ENCODE measurements at regions not wholly inside any gene's neighbourhood (a gene's known extent, or its start where the extent isn't known, plus 50 kb on each side); places are given as distances from the start of the nearest gene placed in this dataset.

DNA sequence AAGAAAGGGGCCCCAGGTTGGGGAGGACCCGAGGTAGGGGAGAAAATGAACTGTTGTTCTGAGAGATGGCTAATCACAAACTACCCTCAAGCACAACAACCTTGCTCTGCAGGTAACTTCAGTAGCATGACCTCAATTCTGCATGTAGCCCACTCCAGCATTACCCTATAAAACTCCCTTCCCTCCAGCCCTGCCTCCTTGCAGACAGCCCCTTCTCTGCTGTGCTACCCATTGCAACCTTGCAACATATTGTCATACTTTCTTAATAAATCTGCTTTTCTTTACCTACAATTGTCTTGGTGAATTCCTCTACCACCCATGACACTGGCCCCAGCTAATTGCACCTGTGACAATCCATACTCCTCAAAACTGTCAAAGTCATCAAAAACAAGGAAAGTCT is 428.9 kb downstream of the MATN1 start:
- H3K4me3 ChIP-seq = no peak overlapping the region
- H3K27ac ChIP-seq = no peak overlapping the region
- H3K4me1 ChIP-seq = no peaks in the 10 kb centered on the region
- TF ChIP-seq EZH2 (IDR thresholded peaks at IDR 0.05) = no peak
- H3K4me2 ChIP-seq = no peak overlapping the region
- H2AFZ ChIP-seq (replicated peaks) = no peak overlapping the region
- peaks cover 4% of the 10 kb centered on the region for H3K9me3 ChIP-seq (ENCODE audit: low read depth)
- Mint-ChIP-seq H3K4me3 (no peak overlapping the region), H3K9me3 (peaks cover 17% of the 10 kb centered on the region), H3K36me3 (no peaks in the 10 kb centered on the region), H3K4me1 (no peaks in the 10 kb centered on the region), H3K27ac (no peak overlapping the region), H3K27me3 (ENCODE audit: insufficient read depth, low read depth) (peaks cover 5% of the 10 kb centered on the region)
- H3K9ac ChIP-seq = no peak overlapping the region
- no peak for DNase-seq (ENCODE audit: low spot score)
- no peaks in the 10 kb centered on the region for H4K20me1 ChIP-seq (ENCODE audit: low read depth)
- no peaks in the 10 kb centered on the region for H3K27me3 ChIP-seq
- no peaks in the 10 kb centered on the region for H3F3A ChIP-seq (ENCODE audit: low read depth)
- no peaks in the 10 kb centered on the region for H3K79me2 ChIP-seq (ENCODE audit: low read depth)
- no peaks in the 10 kb centered on the region for H3K36me3 ChIP-seq

DNA sequence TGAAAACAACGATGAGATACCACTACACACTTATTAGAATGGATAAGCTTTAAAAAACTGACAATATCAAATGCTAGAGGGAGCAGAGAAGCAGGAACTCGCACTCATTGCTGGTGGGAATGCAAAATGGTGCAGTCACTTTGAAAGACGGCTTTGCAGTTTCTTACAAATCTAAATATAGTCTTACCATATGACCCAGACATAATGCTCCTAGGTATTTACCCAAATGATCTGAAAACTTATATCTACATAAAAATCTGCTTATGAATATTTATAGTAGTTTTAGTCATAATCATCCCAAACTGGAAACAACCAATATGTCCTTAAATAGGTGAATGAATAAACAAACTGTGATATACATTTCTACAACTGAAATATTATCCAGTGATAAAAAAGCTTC is 430.9 kb downstream of the MATN1 start:
- Mint-ChIP-seq H3K36me3 (no peaks in the 10 kb centered on the region), H3K27ac (no peak overlapping the region), H3K9me3 (peaks cover 14% of the 10 kb centered on the region), H3K4me1 (no peaks in the 10 kb centered on the region), H3K27me3 (ENCODE audit: insufficient read depth, low read depth) (peaks cover 5% of the 10 kb centered on the region), H3K4me3 (no peak overlapping the region)
- no peaks in the 10 kb centered on the region for H3K36me3 ChIP-seq
- no peaks in the 10 kb centered on the region for H3K4me1 ChIP-seq
- H3K4me2 ChIP-seq = no peak overlapping the region
- H3K27ac ChIP-seq = no peak overlapping the region
- no peaks in the 10 kb centered on the region for H4K20me1 ChIP-seq (ENCODE audit: low read depth)
- H3K27me3 ChIP-seq = no peaks in the 10 kb centered on the region
- no peaks in the 10 kb centered on the region for H3K9me3 ChIP-seq (ENCODE audit: low read depth)
- no peak overlapping the region for H2AFZ ChIP-seq (replicated peaks)
- TF ChIP-seq, protein P1, sequence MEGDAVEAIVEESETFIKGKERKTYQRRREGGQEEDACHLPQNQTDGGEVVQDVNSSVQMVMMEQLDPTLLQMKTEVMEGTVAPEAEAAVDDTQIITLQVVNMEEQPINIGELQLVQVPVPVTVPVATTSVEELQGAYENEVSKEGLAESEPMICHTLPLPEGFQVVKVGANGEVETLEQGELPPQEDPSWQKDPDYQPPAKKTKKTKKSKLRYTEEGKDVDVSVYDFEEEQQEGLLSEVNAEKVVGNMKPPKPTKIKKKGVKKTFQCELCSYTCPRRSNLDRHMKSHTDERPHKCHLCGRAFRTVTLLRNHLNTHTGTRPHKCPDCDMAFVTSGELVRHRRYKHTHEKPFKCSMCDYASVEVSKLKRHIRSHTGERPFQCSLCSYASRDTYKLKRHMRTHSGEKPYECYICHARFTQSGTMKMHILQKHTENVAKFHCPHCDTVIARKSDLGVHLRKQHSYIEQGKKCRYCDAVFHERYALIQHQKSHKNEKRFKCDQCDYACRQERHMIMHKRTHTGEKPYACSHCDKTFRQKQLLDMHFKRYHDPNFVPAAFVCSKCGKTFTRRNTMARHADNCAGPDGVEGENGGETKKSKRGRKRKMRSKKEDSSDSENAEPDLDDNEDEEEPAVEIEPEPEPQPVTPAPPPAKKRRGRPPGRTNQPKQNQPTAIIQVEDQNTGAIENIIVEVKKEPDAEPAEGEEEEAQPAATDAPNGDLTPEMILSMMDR (IDR thresholded peaks at IDR 0.05) = no peak
- no peak for TF ChIP-seq EZH2 (IDR thresholded peaks at IDR 0.05)
- no peak for TF ChIP-seq EZH2phosphoT487 (IDR thresholded peaks at IDR 0.05)
- no peak overlapping the region for H3K9ac ChIP-seq
- no peak for DNase-seq (ENCODE audit: low spot score)
- no peaks in the 10 kb centered on the region for H3K79me2 ChIP-seq (ENCODE audit: low read depth)
- no peaks in the 10 kb centered on the region for H3F3A ChIP-seq (ENCODE audit: low read depth)
- no peak overlapping the region for H3K4me3 ChIP-seq

DNA sequence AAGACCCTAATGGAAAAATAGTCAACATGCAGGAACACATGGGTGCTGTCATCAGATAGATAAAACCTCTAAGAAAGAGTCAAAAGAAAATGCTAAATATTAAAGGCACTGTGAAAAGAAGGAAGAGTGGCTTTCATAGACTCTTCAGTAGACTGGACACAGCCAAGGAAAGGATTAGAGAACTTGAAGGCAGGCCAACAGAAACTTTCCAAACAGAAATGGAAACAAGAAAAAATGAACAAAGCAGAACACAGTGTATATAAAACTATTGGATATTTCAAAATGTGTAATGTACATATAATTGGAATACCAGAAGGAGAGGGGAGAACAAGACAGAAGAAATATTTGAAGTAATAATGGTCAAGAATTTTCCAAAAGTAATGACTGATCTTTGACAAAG is 431.9 kb downstream of the MATN1 start:
- Histone ChIP-seq H3K9me3 (ENCODE audit: low read depth) (no peaks in the 10 kb centered on the region), H3K4me2 (no peak overlapping the region), H3F3A (ENCODE audit: low read depth) (no peaks in the 10 kb centered on the region), H4K20me1 (ENCODE audit: low read depth) (no peaks in the 10 kb centered on the region), H3K36me3 (no peaks in the 10 kb centered on the region), H3K27ac (no peak overlapping the region), H3K27me3 (no peaks in the 10 kb centered on the region), H3K4me3 (no peak overlapping the region), H3K79me2 (ENCODE audit: low read depth) (no peaks in the 10 kb centered on the region), H3K9ac (no peak overlapping the region), H2AFZ (replicated peaks) (no peak overlapping the region), H3K4me1 (peaks cover 8% of the 10 kb centered on the region)
- Mint-ChIP-seq H3K4me1 (peaks cover 5% of the 10 kb centered on the region), H3K9me3 (peaks cover 14% of the 10 kb centered on the region), H3K27me3 (ENCODE audit: insufficient read depth, low read depth) (peaks cover 5% of the 10 kb centered on the region), H3K4me3 (no peak overlapping the region), H3K36me3 (no peaks in the 10 kb centered on the region), H3K27ac (no peak overlapping the region)
- TF ChIP-seq EZH2 (IDR thresholded peaks at IDR 0.05) (no peak), EZH2phosphoT487 (IDR thresholded peaks at IDR 0.05) (no peak)
- TF ChIP-seq, protein P1 (IDR thresholded peaks at IDR 0.05) = no peak
- no peak for DNase-seq (ENCODE audit: low spot score)

DNA sequence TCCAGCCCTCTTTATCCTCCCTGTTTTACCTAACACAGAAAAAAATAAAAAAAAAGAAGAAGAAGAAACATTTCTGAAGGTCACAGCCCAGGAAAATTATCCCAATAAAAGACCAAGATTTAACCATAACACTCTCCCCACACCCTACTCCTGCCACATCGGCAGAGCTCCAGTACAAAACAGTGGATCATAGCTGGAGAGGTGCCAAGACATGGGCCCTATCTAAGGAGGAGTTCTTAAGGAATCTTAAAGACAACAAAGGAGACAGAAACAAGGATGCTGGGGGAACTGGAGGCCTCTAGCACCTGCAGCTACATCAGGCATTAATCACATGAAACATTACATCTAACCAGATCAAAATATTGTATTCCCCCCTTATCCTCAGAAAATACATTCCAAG is 432.8 kb downstream of the MATN1 start:
- H3K27ac ChIP-seq = no peak overlapping the region
- H3K27ac Mint-ChIP-seq = no peak overlapping the region
- no peaks in the 10 kb centered on the region for H3K79me2 ChIP-seq (ENCODE audit: low read depth)
- no peak overlapping the region for H3K4me3 ChIP-seq
- H3K36me3 ChIP-seq = no peaks in the 10 kb centered on the region
- no peak overlapping the region for H3K9ac ChIP-seq
- peaks cover 11% of the 10 kb centered on the region for H3K9me3 Mint-ChIP-seq
- no peaks in the 10 kb centered on the region for H3K27me3 ChIP-seq
- no peak overlapping the region for H3K4me2 ChIP-seq
- H3K9me3 ChIP-seq (ENCODE audit: low read depth) = no peaks in the 10 kb centered on the region
- TF ChIP-seq, protein P1 (IDR thresholded peaks at IDR 0.05) = no peak
- TF ChIP-seq EZH2phosphoT487 (IDR thresholded peaks at IDR 0.05) (no peak), EZH2 (IDR thresholded peaks at IDR 0.05) (no peak)
- H3K4me1 ChIP-seq = peaks cover 9% of the 10 kb centered on the region
- H3K36me3 Mint-ChIP-seq = no peaks in the 10 kb centered on the region
- peaks cover 3% of the 10 kb centered on the region for H3K27me3 Mint-ChIP-seq (ENCODE audit: insufficient read depth, low read depth)
- H3K4me3 Mint-ChIP-seq = no peak overlapping the region
- H2AFZ ChIP-seq (replicated peaks) = no peak overlapping the region
- no peaks in the 10 kb centered on the region for H4K20me1 ChIP-seq (ENCODE audit: low read depth)
- no peak for DNase-seq (ENCODE audit: low spot score)
- no peaks in the 10 kb centered on the region for H3F3A ChIP-seq (ENCODE audit: low read depth)
- peaks cover 5% of the 10 kb centered on the region for H3K4me1 Mint-ChIP-seq

All from neural progenitor cell (in vitro differentiated cells).